Mesenchymal stem cell (in vitro differentiated cells and primary cell): ENCODE measurements at regions not wholly inside any gene's neighbourhood (a gene's known extent, or its start where the extent isn't known, plus 50 kb on each side); places are given as distances from the start of the nearest gene placed in this dataset.

Source experiments
- DNase-seq: peaks from one replicate; pipeline ENCODE4 v3.0.0-alpha.2; 2013
- H2AFZ ChIP-seq: one replicate; pipeline ENCODE4 v1.6.1; 2013; ENCODE audit warnings: low read depth, mild to moderate bottlenecking, control low read depth, inconsistent platforms, low read length, moderate library complexity
- H2AK5ac ChIP-seq: 2 replicates; pipeline ENCODE4 v1.6.1; 2013; ENCODE audit warnings: low read length, moderate library complexity, mild to moderate bottlenecking, inconsistent platforms; ENCODE audit not compliant: severe bottlenecking
- H2BK120ac ChIP-seq: one replicate; pipeline ENCODE4 v1.6.1; 2013; ENCODE audit warnings: low read depth, mild to moderate bottlenecking, inconsistent platforms, low read length, moderate library complexity
- H2BK12ac ChIP-seq, 2 experiments: one replicate each; pipeline ENCODE4 v1.6.1; 2013; ENCODE audit warnings: inconsistent platforms in 2 of 2, low read length in 2 of 2, mild to moderate bottlenecking in 2 of 2, moderate library complexity in 2 of 2, control low read depth in 1 of 2
- H2BK15ac ChIP-seq: one replicate; pipeline ENCODE4 v1.6.1; 2013; ENCODE audit warnings: mild to moderate bottlenecking, low read depth, inconsistent platforms; ENCODE audit not compliant: poor library complexity, severe bottlenecking
- H2BK5ac ChIP-seq: 2 replicates; pipeline ENCODE4 v1.6.1; 2013; ENCODE audit warnings: low read depth, mild to moderate bottlenecking, low read length, control low read depth, inconsistent platforms; ENCODE audit not compliant: poor library complexity, severe bottlenecking
- H3K14ac ChIP-seq, 2 experiments: one replicate each; pipeline ENCODE4 v1.6.1; 2013; ENCODE audit warnings: inconsistent platforms in 2 of 2, low read length in 2 of 2, control low read depth in 1 of 2, mild to moderate bottlenecking in 1 of 2, moderate library complexity in 1 of 2
- H3K18ac ChIP-seq, 2 experiments: one replicate each; pipeline ENCODE4 v1.6.1; 2013; ENCODE audit warnings: inconsistent platforms in 2 of 2, low read length in 2 of 2, control low read depth in 1 of 2, low read depth in 1 of 2, mild to moderate bottlenecking in 1 of 2
- H3K23ac ChIP-seq, 2 experiments: one replicate each; pipeline ENCODE4 v1.6.1; 2013; ENCODE audit warnings: inconsistent platforms in 2 of 2, low read length in 2 of 2, mild to moderate bottlenecking in 2 of 2, moderate library complexity in 2 of 2, control low read depth in 1 of 2
- H3K27ac ChIP-seq: 2 replicates; pipeline ENCODE4 v1.5.1; 2013; ENCODE audit warnings: mild to moderate bottlenecking, moderate library complexity, low read length, control low read depth, inconsistent platforms; ENCODE audit not compliant: poor library complexity, severe bottlenecking
- H3K27me3 ChIP-seq, 2 experiments: 2 replicates each; pipeline versions ENCODE4 v1.6.1 to v1.7.0; 2013; ENCODE audit warnings: low read length in 2 of 2, mild to moderate bottlenecking in 2 of 2, moderate library complexity in 2 of 2, control low read depth in 1 of 2, inconsistent platforms in 1 of 2; ENCODE audit not compliant: control insufficient read depth in 1 of 2, insufficient read depth in 1 of 2
- H3K36me3 ChIP-seq, 2 experiments: 2 replicates each; pipeline versions ENCODE4 v1.6.1 to v1.7.0; 2013; ENCODE audit warnings: low read length in 2 of 2, control low read depth in 1 of 2, inconsistent platforms in 1 of 2, low read depth in 1 of 2, mild to moderate bottlenecking in 1 of 2; ENCODE audit not compliant: insufficient read depth in 2 of 2, control insufficient read depth in 1 of 2
- H3K4ac ChIP-seq, 2 experiments: one replicate each; pipeline ENCODE4 v1.6.1; 2013; ENCODE audit warnings: inconsistent platforms in 2 of 2, low read length in 2 of 2, mild to moderate bottlenecking in 2 of 2, moderate library complexity in 2 of 2, control low read depth in 1 of 2, low read depth in 1 of 2
- H3K4me1 ChIP-seq: 2 replicates; pipeline ENCODE4 v1.6.1; 2013; ENCODE audit warnings: low read depth, low read length, control low read depth; ENCODE audit not compliant: control insufficient read depth, insufficient read depth
- H3K4me2 ChIP-seq: 2 replicates; pipeline ENCODE4 v1.6.1; 2013; ENCODE audit warnings: low read length, mild to moderate bottlenecking, inconsistent platforms; ENCODE audit not compliant: poor library complexity, severe bottlenecking
- H3K4me3 ChIP-seq, 2 experiments: 2 replicates each; pipeline versions ENCODE4 v1.5.1 to v1.7.0; 2013; ENCODE audit warnings: low read length in 2 of 2, mild to moderate bottlenecking in 2 of 2, control low read depth in 1 of 2, low read depth in 1 of 2; ENCODE audit not compliant: insufficient read depth in 1 of 2
- H3K79me1 ChIP-seq: replicated peaks from 2 replicates; pipeline ENCODE4 v1.6.1; 2013; ENCODE audit warnings: mild to moderate bottlenecking, control low read depth, low read length, inconsistent platforms; ENCODE audit not compliant: poor library complexity, severe bottlenecking
- H3K9ac ChIP-seq: 2 replicates; pipeline ENCODE4 v1.7.0; 2013; ENCODE audit warnings: mild to moderate bottlenecking, low read length, moderate library complexity
- H3K9me3 ChIP-seq: 2 replicates; pipeline ENCODE4 v1.7.0; 2013; ENCODE audit warnings: mild to moderate bottlenecking, low read length; ENCODE audit not compliant: control insufficient read depth
- H4K8ac ChIP-seq: one replicate; pipeline ENCODE4 v1.6.1; 2013; ENCODE audit warnings: inconsistent platforms, mild to moderate bottlenecking, low read length, moderate library complexity
- H4K91ac ChIP-seq: one replicate; pipeline ENCODE4 v1.6.1; 2013; ENCODE audit warnings: mild to moderate bottlenecking, low read length, inconsistent platforms
- WGBS: methylation state at CpG from one replicate; pipeline ENCODE4 v1.1.7; 2013; ENCODE audit warnings: mixed read lengths; 5-methylcytosine and 5-hydroxymethylcytosine counted together

GRCh38 chr1:243910607-243911006, 60.6 kb upstream of the AKT3 start:
- no peak overlapping the region for H2AK5ac ChIP-seq

DNA sequence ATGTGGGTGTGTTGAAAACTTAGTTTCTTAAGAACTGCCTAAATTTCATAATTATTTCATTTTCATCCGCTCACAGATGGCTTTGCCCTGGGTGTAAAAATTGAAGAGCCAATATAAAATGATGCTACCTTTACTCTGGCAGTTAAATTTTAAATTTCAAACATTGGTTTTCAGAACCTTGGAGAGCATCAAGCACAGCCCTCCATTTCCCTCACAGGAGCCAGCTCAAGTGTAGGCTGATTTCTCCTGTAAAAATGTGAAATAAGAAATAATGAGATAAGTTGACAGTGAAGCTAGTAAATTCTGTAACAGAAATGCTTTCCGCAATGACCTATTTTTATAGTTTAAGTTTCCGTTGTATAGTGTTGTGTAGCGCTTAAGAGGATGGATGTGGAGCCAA, 53.9 kb upstream of the AKT3 start:
- H4K8ac ChIP-seq: no peak overlapping the region

More at GRCh38 chr1:243910607-243911006, 60.6 kb upstream of the AKT3 start:
- Histone ChIP-seq H2AFZ (no peak overlapping the region), H3K14ac (no peak overlapping the region), H3K27ac (no peak overlapping the region), H4K91ac (no peak overlapping the region), H3K23ac (no peak overlapping the region), H3K9me3 (no peaks in the 10 kb centered on the region), H2BK120ac (no peak overlapping the region), H4K8ac (no peak overlapping the region), H3K4me3 (no peak overlapping the region), H3K27me3 (no peaks in the 10 kb centered on the region), H3K79me1 (no peaks in the 10 kb centered on the region), H3K4me1 (no peaks in the 10 kb centered on the region), H2BK12ac (no peak overlapping the region), H3K9ac (no peak overlapping the region), H3K4ac (no peak overlapping the region), H3K4me2 (no peak overlapping the region), H3K36me3 (no peaks in the 10 kb centered on the region), H2BK5ac (no peak overlapping the region), H3K18ac (no peak overlapping the region), H2BK15ac (no peak overlapping the region)
- DNase-seq: no peak
- WGBS: 86% methylated on average over 6 of the region's 6 CpGs

GRCh38 chr1:243903041-243903440, 53.0 kb upstream of the AKT3 start:
- no peaks in the 10 kb centered on the region for H3K79me1 ChIP-seq
- no peak overlapping the region for H3K4me2 ChIP-seq
- H2AFZ ChIP-seq: no peak overlapping the region
- no peak overlapping the region for H3K14ac ChIP-seq
- H3K27me3 ChIP-seq: peaks cover 0 to 20% of the 10 kb centered on the region in 2 experiments
- H4K91ac ChIP-seq: no peak overlapping the region
- H3K4me3 ChIP-seq: no peak overlapping the region
- no peak for DNase-seq
- H2BK12ac ChIP-seq: no peak overlapping the region
- H3K4ac ChIP-seq: no peak overlapping the region
- no peak overlapping the region for H4K8ac ChIP-seq
- H2BK15ac ChIP-seq: no peak overlapping the region
- no peaks in the 10 kb centered on the region for H3K4me1 ChIP-seq
- no peak overlapping the region for H2AK5ac ChIP-seq
- H3K27ac ChIP-seq: no peak overlapping the region
- H3K9me3 ChIP-seq: no peaks in the 10 kb centered on the region
- no peak overlapping the region for H3K9ac ChIP-seq
- H2BK5ac ChIP-seq: no peak overlapping the region
- H3K18ac ChIP-seq: no peak overlapping the region
- no peak overlapping the region for H3K23ac ChIP-seq
- no peaks in the 10 kb centered on the region for H3K36me3 ChIP-seq
- 88% methylated on average over 4 of the region's 4 CpGs for WGBS
- no peak overlapping the region for H2BK120ac ChIP-seq

More for the DNA sequence above, 53.9 kb upstream of the AKT3 start:
- no peak overlapping the region for H3K4me3 ChIP-seq
- H2BK12ac ChIP-seq: no peak overlapping the region
- no peak overlapping the region for H3K27ac ChIP-seq
- H3K18ac ChIP-seq: no peak overlapping the region
- WGBS: 97% methylated on average over 3 of the region's 4 CpGs
- H3K27me3 ChIP-seq: peaks cover 0 to 20% of the 10 kb centered on the region in 2 experiments
- no peak overlapping the region for H2BK15ac ChIP-seq
- no peak overlapping the region for H2AFZ ChIP-seq
- H4K91ac ChIP-seq: no peak overlapping the region
- DNase-seq: peak; percentile 30
- no peaks in the 10 kb centered on the region for H3K79me1 ChIP-seq
- no peak overlapping the region for H3K4me2 ChIP-seq
- no peak overlapping the region for H3K4ac ChIP-seq
- no peak overlapping the region for H3K14ac ChIP-seq
- H3K23ac ChIP-seq: no peak overlapping the region
- no peak overlapping the region for H3K9ac ChIP-seq
- H3K9me3 ChIP-seq: no peaks in the 10 kb centered on the region
- no peak overlapping the region for H2AK5ac ChIP-seq
- H2BK5ac ChIP-seq: no peak overlapping the region
- H3K4me1 ChIP-seq: no peaks in the 10 kb centered on the region
- H3K36me3 ChIP-seq: no peaks in the 10 kb centered on the region
- H2BK120ac ChIP-seq: no peak overlapping the region

GRCh38 chr1:243902100-243902499, 52.1 kb upstream of the AKT3 start:
- no peak overlapping the region for H3K18ac ChIP-seq
- H2BK5ac ChIP-seq: no peak overlapping the region
- H2BK120ac ChIP-seq: no peak overlapping the region
- peaks cover 0 to 20% of the 10 kb centered on the region in 2 experiments for H3K27me3 ChIP-seq
- H2AK5ac ChIP-seq: no peak overlapping the region
- no peaks in the 10 kb centered on the region for H3K9me3 ChIP-seq
- H3K4me3 ChIP-seq: no peak overlapping the region
- no peak overlapping the region for H2BK12ac ChIP-seq
- H3K9ac ChIP-seq: no peak overlapping the region
- no peak overlapping the region for H3K23ac ChIP-seq
- H3K4ac ChIP-seq: no peak overlapping the region
- H3K4me2 ChIP-seq: no peak overlapping the region
- H3K79me1 ChIP-seq: no peaks in the 10 kb centered on the region
- H3K36me3 ChIP-seq: no peaks in the 10 kb centered on the region
- WGBS: 76% methylated on average over 2 of the region's 2 CpGs
- no peak overlapping the region for H3K27ac ChIP-seq
- H3K14ac ChIP-seq: no peak overlapping the region
- no peak for DNase-seq
- H4K91ac ChIP-seq: no peak overlapping the region
- no peaks in the 10 kb centered on the region for H3K4me1 ChIP-seq
- H4K8ac ChIP-seq: no peak overlapping the region
- H2BK15ac ChIP-seq: no peak overlapping the region
- no peak overlapping the region for H2AFZ ChIP-seq
